SU-DHL-6 (cell line): ENCODE measurements at regions not wholly inside any gene's neighbourhood (a gene's known extent, or its start where the extent isn't known, plus 50 kb on each side); places are given as distances from the start of the nearest gene placed in this dataset.
"Not testable (repeated sequence)": the region's sequence is repeated elsewhere in the genome, so short reads cannot be mapped to it uniquely, and the experiment has no call there.

ENCODE experiments used
- H2AFZ ChIP-seq: fragments of 200-600 bp; sonication (generic); 2 replicates; pipeline ENCODE4 v1.6.1; 2014; ENCODE audit warnings: low read depth, mild to moderate bottlenecking, moderate library complexity, mixed read lengths, antibody characterized with exemption, low read length; ENCODE audit not compliant: severe bottlenecking
- H3F3A ChIP-seq: fragments of 200-600 bp; shearing (Covaris generic); 2 replicates; pipeline ENCODE4 v1.6.0; 2016; ENCODE audit warnings: antibody characterized with exemption, mild to moderate bottlenecking; ENCODE audit not compliant: insufficient read depth
- H3K27ac ChIP-seq: fragments of 200-600 bp; sonication (generic); 2 replicates; pipeline ENCODE4 v1.5.1; 2016; ENCODE audit warnings: low read depth, mild to moderate bottlenecking, low read length, moderate library complexity, mixed read lengths
- H3K27me3 ChIP-seq: fragments of 200-600 bp; sonication (generic), shearing (Covaris generic); 2 replicates; pipeline ENCODE4 v1.6.0; 2014; ENCODE audit warnings: mild to moderate bottlenecking, low read length
- H3K36me3 ChIP-seq: fragments of 200-600 bp; sonication (generic); 2 replicates; pipeline ENCODE4 v1.6.1; 2014; ENCODE audit warnings: mild to moderate bottlenecking, low read length, mixed read lengths
- H3K4me2 ChIP-seq: fragments of 300-600, 200-600 bp; shearing (Covaris generic), sonication (generic); 2 replicates; pipeline ENCODE4 v1.6.0; 2014; ENCODE audit warnings: low read length, low read depth, mild to moderate bottlenecking; ENCODE audit not compliant: poor library complexity, severe bottlenecking
- H3K4me3 ChIP-seq: fragments of 200-600 bp; sonication (generic); 2 replicates; pipeline ENCODE4 v1.5.1; 2014; ENCODE audit warnings: antibody characterized with exemption, low read length, mild to moderate bottlenecking, mixed read lengths; ENCODE audit not compliant: insufficient read depth, poor library complexity, severe bottlenecking
- H3K79me2 ChIP-seq: fragments of 200-600 bp; sonication (generic); 2 replicates; pipeline ENCODE4 v1.6.1; 2014; ENCODE audit warnings: mild to moderate bottlenecking, low read length, moderate library complexity; ENCODE audit not compliant: insufficient read depth
- H3K9ac ChIP-seq: fragments of 200-600 bp; sonication (generic); 2 replicates; pipeline ENCODE4 v1.7.0; 2014; ENCODE audit warnings: mild to moderate bottlenecking, low read length
- H3K9me2 ChIP-seq: fragments of 200-600 bp; sonication (generic); replicated peaks from 2 replicates; pipeline ENCODE4 v1.6.1; 2014; ENCODE audit warnings: low read length; ENCODE audit not compliant: insufficient read depth
- H3K9me3 ChIP-seq: fragments of 200-600 bp; sonication (generic); 2 replicates; pipeline ENCODE4 v1.6.1; 2014; ENCODE audit warnings: low read length, mixed read lengths; ENCODE audit not compliant: insufficient read depth
- H4K20me1 ChIP-seq: fragments of 200-600 bp; sonication (generic); 2 replicates; pipeline ENCODE4 v1.6.1; 2014; ENCODE audit warnings: low read depth, mild to moderate bottlenecking, antibody characterized with exemption, low read length, moderate library complexity, mixed read lengths
- EZH2phosphoT487 ChIP-seq: fragments of 200-600 bp; sonication (generic), shearing (Covaris generic); conservative IDR thresholded peaks from 2 replicates; pipeline ENCODE4 v1.6.1; 2018; ENCODE audit warnings: mild to moderate bottlenecking, antibody characterized with exemption, low read length, moderate library complexity, mixed read lengths
- TF ChIP-seq, protein P1 (sequence below): fragments of 200-600 bp; sonication (generic); IDR thresholded peaks from one replicate; pipeline ENCODE4 v1.5.1; 2017; ENCODE audit warnings: antibody characterized with exemption, mild to moderate bottlenecking, low read length, moderate library complexity; ENCODE audit not compliant: insufficient read depth, poor library complexity, severe bottlenecking

DNA sequence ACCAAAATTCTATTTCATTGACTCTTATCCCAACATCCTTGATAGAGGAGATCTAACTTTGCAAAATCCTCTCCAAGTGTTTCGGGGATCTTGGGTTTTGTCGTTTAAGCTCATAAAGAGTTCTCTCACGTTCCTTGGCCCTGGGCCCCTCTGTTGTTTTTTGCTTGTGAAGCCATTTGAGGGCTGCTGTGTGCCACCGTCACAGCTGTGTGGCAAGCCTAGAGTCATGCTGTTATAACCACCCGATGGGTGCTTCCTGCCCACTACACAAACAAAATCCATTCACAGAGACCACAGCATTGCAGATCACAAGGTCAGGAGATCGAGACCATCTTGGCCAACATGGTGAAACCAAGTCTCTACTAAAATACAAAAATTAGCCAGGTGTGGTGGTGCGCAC is 154.1 kb downstream of the ADSS2 start:
- Histone ChIP-seq H3K4me2 (no peak overlapping the region), H3K36me3 (no peaks in the 10 kb centered on the region), H4K20me1 (no peaks in the 10 kb centered on the region), H3K9me3 (no peaks in the 10 kb centered on the region), H3K27me3 (no peaks in the 10 kb centered on the region), H2AFZ (no peak overlapping the region), H3K27ac (no peak overlapping the region), H3K79me2 (no peaks in the 10 kb centered on the region), H3K9me2 (no peaks in the 10 kb centered on the region), H3F3A (no peaks in the 10 kb centered on the region), H3K9ac (no peak overlapping the region), H3K4me3 (no peak overlapping the region)
- no peak for TF ChIP-seq EZH2phosphoT487
- TF ChIP-seq, protein P1, sequence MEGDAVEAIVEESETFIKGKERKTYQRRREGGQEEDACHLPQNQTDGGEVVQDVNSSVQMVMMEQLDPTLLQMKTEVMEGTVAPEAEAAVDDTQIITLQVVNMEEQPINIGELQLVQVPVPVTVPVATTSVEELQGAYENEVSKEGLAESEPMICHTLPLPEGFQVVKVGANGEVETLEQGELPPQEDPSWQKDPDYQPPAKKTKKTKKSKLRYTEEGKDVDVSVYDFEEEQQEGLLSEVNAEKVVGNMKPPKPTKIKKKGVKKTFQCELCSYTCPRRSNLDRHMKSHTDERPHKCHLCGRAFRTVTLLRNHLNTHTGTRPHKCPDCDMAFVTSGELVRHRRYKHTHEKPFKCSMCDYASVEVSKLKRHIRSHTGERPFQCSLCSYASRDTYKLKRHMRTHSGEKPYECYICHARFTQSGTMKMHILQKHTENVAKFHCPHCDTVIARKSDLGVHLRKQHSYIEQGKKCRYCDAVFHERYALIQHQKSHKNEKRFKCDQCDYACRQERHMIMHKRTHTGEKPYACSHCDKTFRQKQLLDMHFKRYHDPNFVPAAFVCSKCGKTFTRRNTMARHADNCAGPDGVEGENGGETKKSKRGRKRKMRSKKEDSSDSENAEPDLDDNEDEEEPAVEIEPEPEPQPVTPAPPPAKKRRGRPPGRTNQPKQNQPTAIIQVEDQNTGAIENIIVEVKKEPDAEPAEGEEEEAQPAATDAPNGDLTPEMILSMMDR = no peak

DNA sequence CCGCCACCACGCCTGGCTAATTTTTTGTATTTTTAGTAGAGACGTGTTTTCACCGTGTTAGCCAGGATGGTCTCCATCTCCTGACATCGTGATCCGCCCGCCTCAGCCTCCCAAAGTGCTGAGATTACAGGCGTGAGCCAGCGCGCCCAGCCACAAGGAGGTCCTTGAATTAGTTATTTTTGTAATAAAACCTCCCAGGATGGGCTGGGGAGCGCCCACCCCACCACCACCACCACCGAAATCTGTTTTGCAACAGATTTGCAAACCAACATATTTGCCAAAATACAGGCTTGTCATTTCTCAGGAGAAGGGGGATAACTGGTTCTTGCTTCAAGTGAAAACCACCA is 151.7 kb downstream of the ADSS2 start:
- not testable (repeated sequence) for H3K4me2 ChIP-seq, H3K27ac ChIP-seq, H3K9ac ChIP-seq

DNA sequence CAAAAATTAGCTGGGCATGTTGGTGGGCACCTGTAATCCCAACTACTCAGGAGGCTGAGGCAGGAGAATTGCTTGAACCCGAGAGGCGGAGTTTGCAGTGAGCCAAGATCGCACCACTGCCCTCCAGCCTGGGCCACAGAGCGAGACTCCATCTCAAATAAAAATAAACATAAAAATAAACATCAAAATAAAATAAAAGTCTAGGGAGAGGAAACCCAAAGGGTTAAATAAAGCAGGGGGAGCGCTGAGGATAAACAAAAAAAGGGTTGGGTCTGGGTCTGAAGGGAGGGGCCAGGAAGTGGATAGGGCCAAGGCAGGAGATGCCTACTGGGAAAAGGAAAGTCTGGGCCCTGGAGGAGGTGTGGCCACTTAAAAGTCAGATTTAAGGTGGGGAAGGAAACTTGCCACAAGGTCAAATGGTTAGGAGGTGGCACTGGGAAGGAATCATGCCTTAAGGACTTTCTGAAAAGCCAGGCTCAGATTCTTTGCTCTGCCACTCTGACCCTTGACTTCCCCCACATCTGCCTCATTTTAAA is 150.0 kb downstream of the ADSS2 start:
- Histone ChIP-seq H3K9me3 (no peaks in the 10 kb centered on the region), H2AFZ (no peak overlapping the region), H3K4me2 (no peak overlapping the region), H3K9ac (no peak overlapping the region), H3F3A (no peaks in the 10 kb centered on the region), H3K4me3 (no peak overlapping the region), H3K27ac (no peak overlapping the region), H3K79me2 (no peaks in the 10 kb centered on the region), H3K27me3 (no peaks in the 10 kb centered on the region), H3K9me2 (no peaks in the 10 kb centered on the region), H3K36me3 (no peaks in the 10 kb centered on the region), H4K20me1 (no peaks in the 10 kb centered on the region)
- TF ChIP-seq, protein P1 = no peak
- no peak for TF ChIP-seq EZH2phosphoT487

More for the DNA sequence above, 151.7 kb downstream of the ADSS2 start:
- H3F3A ChIP-seq, H3K79me2 ChIP-seq, H4K20me1 ChIP-seq, H3K4me3 ChIP-seq, H3K27me3 ChIP-seq, H2AFZ ChIP-seq, H3K36me3 ChIP-seq, H3K9me2 ChIP-seq, H3K9me3 ChIP-seq: not testable (repeated sequence)

DNA sequence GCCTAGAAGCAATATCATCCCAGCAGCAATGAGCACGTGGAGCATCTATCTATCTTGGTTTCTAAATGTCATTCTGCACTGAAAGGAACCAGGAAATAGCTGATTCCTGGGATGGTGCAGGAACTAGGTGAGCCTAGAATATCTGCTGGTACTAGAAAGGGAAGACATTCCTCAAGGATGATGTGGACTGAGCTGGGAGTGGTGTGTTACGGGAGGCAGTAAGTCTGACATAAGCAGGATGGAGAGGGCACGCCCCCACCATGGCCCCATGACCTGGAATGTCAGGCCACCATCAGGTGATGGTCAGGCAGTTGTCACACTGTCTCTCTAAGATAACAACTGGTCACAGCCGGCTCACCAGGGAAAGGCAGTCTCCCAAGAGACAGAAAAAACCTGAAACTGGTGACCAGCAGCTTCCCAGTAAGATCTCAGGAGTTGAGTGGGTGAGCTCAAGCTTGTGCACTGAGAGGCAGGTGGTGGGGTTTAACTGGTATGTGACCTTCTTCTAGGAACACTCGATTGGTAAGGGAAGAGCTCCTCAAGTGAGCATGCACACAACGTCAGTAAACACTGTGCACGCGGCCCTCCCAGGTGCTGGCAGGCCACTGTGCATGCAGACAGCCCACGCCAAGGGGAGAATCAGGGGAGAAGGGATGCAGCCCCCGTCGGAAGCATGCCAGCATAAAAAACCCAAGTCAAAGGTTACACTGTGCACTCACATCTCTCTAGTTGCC is 148.7 kb downstream of the ADSS2 start:
- no peaks in the 10 kb centered on the region for H3K9me3 ChIP-seq
- no peak overlapping the region for H3K9ac ChIP-seq
- H3K27ac ChIP-seq = no peak overlapping the region
- TF ChIP-seq, protein P1 = no peak
- no peak for TF ChIP-seq EZH2phosphoT487
- no peak overlapping the region for H3K4me2 ChIP-seq
- no peaks in the 10 kb centered on the region for H3F3A ChIP-seq
- H3K79me2 ChIP-seq = no peaks in the 10 kb centered on the region
- H3K27me3 ChIP-seq = no peaks in the 10 kb centered on the region
- no peak overlapping the region for H2AFZ ChIP-seq
- H3K4me3 ChIP-seq = no peak overlapping the region
- H3K9me2 ChIP-seq = no peaks in the 10 kb centered on the region
- H3K36me3 ChIP-seq = no peaks in the 10 kb centered on the region
- no peaks in the 10 kb centered on the region for H4K20me1 ChIP-seq
